Esophagus squamous epithelium (tissue), 4 donors: ENCODE measurements at regions not wholly inside any gene's neighbourhood (a gene's known extent, or its start where the extent isn't known, plus 50 kb on each side); places are given as distances from the start of the nearest gene placed in this dataset.

ENCODE experiments used
- POLR2A ChIP-seq, 4 donors: fragments of 450-650 bp; IDR thresholded peaks; one replicate each; pipeline ENCODE4 v1.6.1; 2017; ENCODE audit warnings: antibody characterized with exemption in 4 of 4, mild to moderate bottlenecking in 4 of 4, moderate library complexity in 3 of 4
- TF ChIP-seq, protein P1 (sequence below), 6 experiments: fragments of 450-650 bp in 4 of 6; fragments of 200-600 bp in 2 of 6; sonication (generic) in 2 of 6; IDR thresholded peaks; one replicate each; pipeline ENCODE4 v1.5.1; 2016 to 2019; ENCODE audit warnings: antibody characterized with exemption in 6 of 6, mild to moderate bottlenecking in 4 of 6, moderate library complexity in 4 of 6

DNA sequence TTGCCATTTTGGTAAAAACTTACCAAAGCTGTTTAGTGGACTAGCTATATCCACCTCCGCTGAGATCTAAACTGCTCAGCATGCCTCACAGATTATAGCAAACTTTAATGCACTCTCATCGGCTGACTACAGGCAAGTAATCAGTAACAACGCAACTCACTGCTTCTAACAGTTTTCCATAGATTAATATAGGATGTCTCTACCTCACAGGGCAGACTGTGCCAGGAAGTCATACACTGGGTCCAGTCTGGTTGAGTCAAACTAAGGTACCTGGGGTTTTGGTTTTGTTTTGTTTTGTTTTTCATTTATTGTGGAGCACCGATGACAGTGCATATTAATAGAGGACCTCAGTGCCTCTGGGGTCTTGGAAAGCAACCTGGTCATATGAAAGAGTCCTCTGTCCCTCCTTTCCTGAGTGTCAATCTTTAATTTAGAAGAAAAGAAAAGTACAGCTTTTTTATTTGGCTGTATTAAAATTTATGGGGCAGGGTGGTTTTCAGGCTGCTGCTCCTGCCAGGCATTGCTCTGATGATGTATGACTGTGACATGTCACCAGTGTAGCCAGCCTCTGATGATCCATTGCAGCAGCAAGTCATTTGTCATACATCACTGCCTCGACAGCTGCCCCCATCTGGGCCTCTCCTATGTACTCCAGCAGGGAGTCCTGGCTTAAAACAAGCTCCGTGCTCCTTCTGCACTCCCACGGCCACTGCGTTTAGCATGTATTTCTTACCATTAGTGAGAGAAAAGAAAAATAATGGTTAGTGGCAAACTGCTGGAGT is 854.1 kb downstream of the KCNJ2 start:
- TF ChIP-seq POLR2A (IDR thresholded peaks at IDR 0.05) = no peak
- TF ChIP-seq, protein P1, sequence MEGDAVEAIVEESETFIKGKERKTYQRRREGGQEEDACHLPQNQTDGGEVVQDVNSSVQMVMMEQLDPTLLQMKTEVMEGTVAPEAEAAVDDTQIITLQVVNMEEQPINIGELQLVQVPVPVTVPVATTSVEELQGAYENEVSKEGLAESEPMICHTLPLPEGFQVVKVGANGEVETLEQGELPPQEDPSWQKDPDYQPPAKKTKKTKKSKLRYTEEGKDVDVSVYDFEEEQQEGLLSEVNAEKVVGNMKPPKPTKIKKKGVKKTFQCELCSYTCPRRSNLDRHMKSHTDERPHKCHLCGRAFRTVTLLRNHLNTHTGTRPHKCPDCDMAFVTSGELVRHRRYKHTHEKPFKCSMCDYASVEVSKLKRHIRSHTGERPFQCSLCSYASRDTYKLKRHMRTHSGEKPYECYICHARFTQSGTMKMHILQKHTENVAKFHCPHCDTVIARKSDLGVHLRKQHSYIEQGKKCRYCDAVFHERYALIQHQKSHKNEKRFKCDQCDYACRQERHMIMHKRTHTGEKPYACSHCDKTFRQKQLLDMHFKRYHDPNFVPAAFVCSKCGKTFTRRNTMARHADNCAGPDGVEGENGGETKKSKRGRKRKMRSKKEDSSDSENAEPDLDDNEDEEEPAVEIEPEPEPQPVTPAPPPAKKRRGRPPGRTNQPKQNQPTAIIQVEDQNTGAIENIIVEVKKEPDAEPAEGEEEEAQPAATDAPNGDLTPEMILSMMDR (IDR thresholded peaks at IDR 0.05) = no peak
